ENCODE measurements at regions not wholly inside any gene's neighbourhood (a gene's known extent, or its start where the extent isn't known, plus 50 kb on each side); places are given as distances from the start of the nearest gene placed in this dataset.

DNA sequence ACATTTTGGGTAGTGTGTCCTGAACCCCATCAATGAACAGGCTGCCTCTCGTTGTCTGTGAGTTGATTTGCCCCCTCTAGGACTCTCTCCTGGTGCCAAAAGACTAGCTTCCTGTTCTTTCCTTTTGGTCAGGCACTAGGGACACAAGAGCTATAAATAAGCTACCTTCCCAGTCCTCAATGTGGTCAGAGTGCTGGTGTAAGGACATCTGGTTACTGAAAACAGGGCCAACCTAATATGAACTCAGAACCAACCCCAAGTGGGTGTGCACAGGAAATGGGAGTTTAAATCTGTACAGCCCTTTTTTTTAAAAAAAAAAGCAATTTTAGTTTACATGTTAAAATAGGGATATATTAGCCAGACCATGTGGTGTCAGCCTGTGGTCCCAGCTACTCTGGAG is 129.2 kb downstream of the ZIC5 start:
- Histone ChIP-seq H3K9ac (ENCODE audit: low read depth in 2 of 2, low read length in 2 of 2) (no peak overlapping the region), H3K27ac (no peak overlapping the region), H3K4me1 (no peaks in the 10 kb centered on the region), H3K4me3 (no peak overlapping the region), H3K27me3 (no peaks in the 10 kb centered on the region), H3K9me3 (no peaks in the 10 kb centered on the region), H3K36me3 (no peaks in the 10 kb centered on the region)
- intact Hi-C loops (cut with DNase I) = no loop called here
- no peak for DNase-seq
- TF ChIP-seq, protein P1, sequence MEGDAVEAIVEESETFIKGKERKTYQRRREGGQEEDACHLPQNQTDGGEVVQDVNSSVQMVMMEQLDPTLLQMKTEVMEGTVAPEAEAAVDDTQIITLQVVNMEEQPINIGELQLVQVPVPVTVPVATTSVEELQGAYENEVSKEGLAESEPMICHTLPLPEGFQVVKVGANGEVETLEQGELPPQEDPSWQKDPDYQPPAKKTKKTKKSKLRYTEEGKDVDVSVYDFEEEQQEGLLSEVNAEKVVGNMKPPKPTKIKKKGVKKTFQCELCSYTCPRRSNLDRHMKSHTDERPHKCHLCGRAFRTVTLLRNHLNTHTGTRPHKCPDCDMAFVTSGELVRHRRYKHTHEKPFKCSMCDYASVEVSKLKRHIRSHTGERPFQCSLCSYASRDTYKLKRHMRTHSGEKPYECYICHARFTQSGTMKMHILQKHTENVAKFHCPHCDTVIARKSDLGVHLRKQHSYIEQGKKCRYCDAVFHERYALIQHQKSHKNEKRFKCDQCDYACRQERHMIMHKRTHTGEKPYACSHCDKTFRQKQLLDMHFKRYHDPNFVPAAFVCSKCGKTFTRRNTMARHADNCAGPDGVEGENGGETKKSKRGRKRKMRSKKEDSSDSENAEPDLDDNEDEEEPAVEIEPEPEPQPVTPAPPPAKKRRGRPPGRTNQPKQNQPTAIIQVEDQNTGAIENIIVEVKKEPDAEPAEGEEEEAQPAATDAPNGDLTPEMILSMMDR (IDR thresholded peaks at IDR 0.05) = no peak

DNA sequence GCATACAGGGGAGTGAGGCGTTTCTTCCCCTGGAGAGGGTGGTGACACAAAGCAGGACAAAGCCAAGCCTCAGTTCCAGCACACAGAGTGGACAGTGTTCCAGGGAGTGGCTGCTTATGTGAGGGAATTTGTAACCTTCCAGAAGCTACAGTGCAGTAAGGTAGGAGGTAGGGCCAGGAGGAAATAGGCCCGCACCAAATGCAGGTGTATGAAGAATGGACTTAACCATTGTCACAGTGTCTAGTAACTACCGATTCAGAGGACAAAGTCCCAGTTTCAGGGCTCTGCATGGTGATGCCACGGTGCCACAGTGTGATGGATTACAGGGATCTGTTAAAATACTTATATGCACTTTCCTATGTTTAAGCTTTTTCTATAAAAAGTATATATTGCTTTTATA is 135.3 kb downstream of the ZIC5 start:
- H3K36me3 ChIP-seq = no peaks in the 10 kb centered on the region
- TF ChIP-seq, protein P1 (IDR thresholded peaks at IDR 0.05) = no peak
- DNase-seq = no peak
- intact Hi-C loops (cut with DNase I) = no loop called here
- H3K4me3 ChIP-seq = no peak overlapping the region
- H3K9ac ChIP-seq (ENCODE audit: low read depth in 2 of 2, low read length in 2 of 2) = no peak overlapping the region
- no peaks in the 10 kb centered on the region for H3K4me1 ChIP-seq
- H3K27ac ChIP-seq = no peak overlapping the region
- H3K27me3 ChIP-seq = no peaks in the 10 kb centered on the region
- H3K9me3 ChIP-seq = no peaks in the 10 kb centered on the region

DNA sequence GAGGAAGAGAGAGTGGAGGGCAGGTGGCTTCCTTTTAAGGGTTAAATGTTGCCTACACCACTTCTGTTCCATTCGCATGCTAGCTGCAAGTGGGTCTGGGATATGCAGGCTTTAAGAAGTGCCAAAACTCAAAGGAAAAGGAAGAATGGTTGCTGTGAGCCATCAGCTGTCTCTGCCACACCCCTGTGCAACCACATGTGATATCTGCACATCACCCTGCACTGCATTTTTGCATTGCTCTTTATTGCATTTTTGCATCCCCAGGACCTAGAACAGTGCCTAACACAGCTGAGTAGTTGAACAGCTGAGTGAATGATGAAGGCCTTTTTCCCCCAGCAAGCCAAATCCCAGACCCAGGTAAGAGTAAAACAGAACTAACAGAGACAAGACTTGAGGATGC is 136.1 kb downstream of the ZIC5 start:
- H3K36me3 ChIP-seq = no peaks in the 10 kb centered on the region
- no peaks in the 10 kb centered on the region for H3K9me3 ChIP-seq
- TF ChIP-seq, protein P1 (IDR thresholded peaks at IDR 0.05) = no peak
- H3K27ac ChIP-seq = no peak overlapping the region
- H3K27me3 ChIP-seq = no peaks in the 10 kb centered on the region
- no peaks in the 10 kb centered on the region for H3K4me1 ChIP-seq
- no peak for DNase-seq
- no peak overlapping the region for H3K4me3 ChIP-seq
- intact Hi-C loops (cut with DNase I) = no loop called here
- no peak overlapping the region for H3K9ac ChIP-seq (ENCODE audit: low read depth in 2 of 2, low read length in 2 of 2)

DNA sequence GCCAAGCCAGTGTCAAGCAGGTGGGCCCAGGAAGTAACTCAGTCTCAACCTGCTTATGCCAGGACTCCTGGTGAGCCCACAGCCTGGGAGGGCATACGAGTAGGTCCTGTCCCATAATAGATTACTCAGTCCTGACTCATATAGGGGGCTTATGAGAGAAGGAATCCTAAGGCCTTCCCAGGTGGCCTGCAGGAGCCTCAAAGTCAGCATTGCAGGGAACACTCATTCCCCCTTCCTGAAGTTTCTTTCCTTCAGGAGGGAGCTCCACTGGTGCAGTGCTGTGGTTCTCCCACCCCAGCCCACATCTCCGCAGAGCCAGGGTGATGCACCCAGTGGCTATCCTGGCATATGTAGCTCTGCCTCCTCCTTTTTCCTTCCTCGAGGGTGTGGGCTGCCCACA is 137.3 kb downstream of the ZIC5 start:
- TF ChIP-seq, protein P1 (IDR thresholded peaks at IDR 0.05) = no peak
- no peaks in the 10 kb centered on the region for H3K4me1 ChIP-seq
- no peaks in the 10 kb centered on the region for H3K36me3 ChIP-seq
- no peaks in the 10 kb centered on the region for H3K27me3 ChIP-seq
- H3K4me3 ChIP-seq = no peak overlapping the region
- no peaks in the 10 kb centered on the region for H3K9me3 ChIP-seq
- intact Hi-C loops (cut with DNase I) = no loop called here
- DNase-seq = no peak
- H3K27ac ChIP-seq = no peak overlapping the region
- H3K9ac ChIP-seq (ENCODE audit: low read depth in 2 of 2, low read length in 2 of 2) = no peak overlapping the region

DNA sequence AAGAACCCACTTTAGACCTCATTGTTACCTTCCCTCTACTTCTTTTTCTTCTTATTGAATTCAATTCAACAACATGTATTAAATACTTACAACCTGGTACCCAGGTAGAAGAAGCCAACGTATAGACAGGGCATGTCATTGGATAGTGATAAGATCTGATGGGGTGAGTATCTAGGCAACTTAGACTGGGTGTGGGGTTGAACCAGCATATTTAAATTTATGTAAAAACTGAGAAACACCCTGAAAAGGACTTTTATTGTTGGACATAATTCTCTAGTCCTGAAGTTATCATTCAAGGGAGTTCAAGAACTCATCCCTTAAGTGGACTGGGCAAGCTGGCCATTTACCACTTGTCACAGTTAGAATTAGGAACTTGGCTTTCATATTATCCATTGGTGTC is 139.2 kb downstream of the ZIC5 start:
- TF ChIP-seq, protein P1 (IDR thresholded peaks at IDR 0.05) = no peak
- intact Hi-C loops (cut with DNase I) = no loop called here
- no peak for DNase-seq

DNA sequence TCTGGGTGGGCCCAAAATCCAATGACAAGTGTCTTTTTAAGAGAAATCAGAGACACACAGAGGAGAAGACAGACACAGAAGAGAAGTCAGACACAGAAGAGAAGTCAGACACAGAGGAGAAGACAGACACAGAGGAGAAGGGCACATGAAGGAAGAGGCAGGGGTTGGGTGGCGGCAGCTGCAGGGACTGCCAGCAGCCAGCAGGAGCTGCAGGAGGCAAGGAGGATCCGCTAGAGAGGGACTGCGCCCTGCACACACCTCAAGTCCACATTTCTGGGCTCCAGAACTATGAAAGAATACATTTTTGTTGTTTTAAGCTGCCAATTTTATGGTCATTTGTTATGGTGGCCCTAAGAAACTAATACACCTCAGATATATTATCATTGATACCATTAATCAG is 140.6 kb downstream of the ZIC5 start:
- H3K4me1 ChIP-seq = no peaks in the 10 kb centered on the region
- H3K36me3 ChIP-seq = no peaks in the 10 kb centered on the region
- H3K27ac ChIP-seq = no peak overlapping the region
- no peak overlapping the region for H3K4me3 ChIP-seq
- H3K9ac ChIP-seq (ENCODE audit: low read depth in 2 of 2, low read length in 2 of 2) = no peak overlapping the region
- intact Hi-C loops (cut with DNase I) = no loop called here
- no peaks in the 10 kb centered on the region for H3K27me3 ChIP-seq
- no peak for DNase-seq
- no peaks in the 10 kb centered on the region for H3K9me3 ChIP-seq
- TF ChIP-seq, protein P1 (IDR thresholded peaks at IDR 0.05) = no peak

More for the DNA sequence above, 139.2 kb downstream of the ZIC5 start:
- Histone ChIP-seq H3K4me1 (no peaks in the 10 kb centered on the region), H3K9me3 (no peaks in the 10 kb centered on the region), H3K27me3 (no peaks in the 10 kb centered on the region), H3K27ac (no peak overlapping the region), H3K4me3 (no peak overlapping the region), H3K9ac (ENCODE audit: low read depth in 2 of 2, low read length in 2 of 2) (no peak overlapping the region), H3K36me3 (no peaks in the 10 kb centered on the region)
